ENCODE measurements at regions not wholly inside any gene's neighbourhood (a gene's known extent, or its start where the extent isn't known, plus 50 kb on each side); places are given as distances from the start of the nearest gene placed in this dataset.
"Not testable (repeated sequence)": the region's sequence is repeated elsewhere in the genome, so short reads cannot be mapped to it uniquely, and the experiment has no call there.

DNA sequence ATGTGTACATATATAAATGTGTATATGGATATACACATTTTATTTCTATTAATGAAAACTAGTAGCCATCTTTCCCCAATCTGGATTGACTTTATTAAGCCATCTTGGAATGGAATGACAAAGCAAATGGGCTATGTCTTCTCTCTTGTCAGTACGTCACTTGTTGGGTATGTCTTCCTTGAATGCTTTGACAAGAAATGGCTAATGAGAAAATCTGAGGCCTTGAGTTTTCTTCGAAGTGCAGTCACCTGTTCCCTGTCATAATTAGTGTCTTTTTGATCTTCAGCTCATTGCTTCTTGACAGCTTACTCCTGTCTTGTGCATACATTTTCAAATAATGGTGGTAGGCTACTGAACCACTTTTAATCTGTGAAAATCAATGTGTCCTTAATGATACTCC is 243.2 kb upstream of the RGMB start:
- TF ChIP-seq, protein P1, sequence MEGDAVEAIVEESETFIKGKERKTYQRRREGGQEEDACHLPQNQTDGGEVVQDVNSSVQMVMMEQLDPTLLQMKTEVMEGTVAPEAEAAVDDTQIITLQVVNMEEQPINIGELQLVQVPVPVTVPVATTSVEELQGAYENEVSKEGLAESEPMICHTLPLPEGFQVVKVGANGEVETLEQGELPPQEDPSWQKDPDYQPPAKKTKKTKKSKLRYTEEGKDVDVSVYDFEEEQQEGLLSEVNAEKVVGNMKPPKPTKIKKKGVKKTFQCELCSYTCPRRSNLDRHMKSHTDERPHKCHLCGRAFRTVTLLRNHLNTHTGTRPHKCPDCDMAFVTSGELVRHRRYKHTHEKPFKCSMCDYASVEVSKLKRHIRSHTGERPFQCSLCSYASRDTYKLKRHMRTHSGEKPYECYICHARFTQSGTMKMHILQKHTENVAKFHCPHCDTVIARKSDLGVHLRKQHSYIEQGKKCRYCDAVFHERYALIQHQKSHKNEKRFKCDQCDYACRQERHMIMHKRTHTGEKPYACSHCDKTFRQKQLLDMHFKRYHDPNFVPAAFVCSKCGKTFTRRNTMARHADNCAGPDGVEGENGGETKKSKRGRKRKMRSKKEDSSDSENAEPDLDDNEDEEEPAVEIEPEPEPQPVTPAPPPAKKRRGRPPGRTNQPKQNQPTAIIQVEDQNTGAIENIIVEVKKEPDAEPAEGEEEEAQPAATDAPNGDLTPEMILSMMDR (conservative IDR thresholded peaks at IDR 0.05), result no peak

DNA sequence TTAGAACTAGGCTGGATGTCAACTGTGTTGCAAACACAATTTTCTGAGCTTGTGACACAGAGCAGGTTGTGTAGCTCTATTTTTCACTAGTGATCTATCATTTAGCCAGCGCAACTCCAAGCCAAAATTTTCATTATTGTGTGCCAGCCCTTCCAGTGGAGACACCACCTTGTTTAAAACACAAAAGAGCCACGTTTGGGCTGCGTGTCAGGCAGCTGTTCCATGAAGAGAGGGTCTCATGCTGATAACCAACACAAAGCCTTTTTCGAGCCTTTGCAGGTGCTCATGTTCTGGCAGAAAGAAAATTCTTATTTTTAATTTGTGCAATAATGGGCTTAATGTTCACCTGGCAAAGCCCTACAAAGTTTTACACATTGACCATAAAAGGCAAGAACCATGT is 237.6 kb upstream of the RGMB start:
- Mint-ChIP-seq H3K4me3 (no peak overlapping the region), H3K27me3 (peaks cover 2% of the 10 kb centered on the region), H3K9me3 (no peaks in the 10 kb centered on the region), H3K36me3 (no peaks in the 10 kb centered on the region), H3K4me1 (ENCODE audit: unreplicated experiment) (no peaks in the 10 kb centered on the region), H3K27ac (no peak overlapping the region)
- TF ChIP-seq, protein P1 (conservative IDR thresholded peaks at IDR 0.05), result no peak
- no peak for DNase-seq (ENCODE audit: extremely low spot score, unreplicated experiment)

More for the DNA sequence above, 243.2 kb upstream of the RGMB start:
- Mint-ChIP-seq H3K4me1 (ENCODE audit: unreplicated experiment) (no peaks in the 10 kb centered on the region), H3K4me3 (no peak overlapping the region), H3K27ac (no peak overlapping the region), H3K9me3 (no peaks in the 10 kb centered on the region), H3K27me3 (no peaks in the 10 kb centered on the region), H3K36me3 (no peaks in the 10 kb centered on the region)
- no peak for DNase-seq (ENCODE audit: extremely low spot score, unreplicated experiment)

DNA sequence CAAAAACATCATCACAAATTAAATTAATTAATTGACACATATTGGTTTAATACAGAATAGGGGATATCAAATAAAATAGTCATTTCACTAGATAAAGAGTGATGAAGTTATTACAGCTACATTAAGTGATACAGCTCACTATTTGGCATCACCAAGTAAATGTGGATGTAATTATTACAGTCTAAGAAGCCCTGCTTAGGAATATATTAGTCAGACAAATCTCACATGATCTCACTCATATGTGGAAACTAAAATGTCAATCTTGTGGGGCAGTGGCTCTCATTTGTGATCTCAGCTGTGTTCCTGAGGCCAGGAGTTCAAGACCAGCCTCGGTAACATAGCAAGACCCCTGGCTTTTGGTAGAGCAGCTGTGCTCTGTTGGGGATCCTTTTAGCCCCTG is 233.4 kb upstream of the RGMB start:
- Mint-ChIP-seq H3K27ac (no peak overlapping the region), H3K9me3 (no peaks in the 10 kb centered on the region), H3K36me3 (no peaks in the 10 kb centered on the region)

DNA sequence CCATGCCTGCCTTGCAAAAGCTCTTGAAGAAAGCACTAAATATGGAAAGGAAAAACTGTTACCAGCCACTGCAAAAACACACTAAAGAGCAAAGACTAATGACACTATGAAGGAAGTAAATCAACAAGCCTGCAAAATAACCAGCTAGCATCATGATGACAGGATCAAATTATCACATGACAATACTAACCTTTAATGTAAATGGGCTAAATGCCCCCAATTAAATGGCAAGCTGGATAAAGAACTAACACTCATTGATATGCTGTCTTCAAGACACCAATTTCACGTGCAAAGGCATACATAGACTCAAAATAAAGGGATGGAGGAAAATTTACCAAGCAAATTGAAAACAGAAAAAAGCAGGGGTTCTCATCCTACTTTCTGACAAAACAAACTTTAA is 231.8 kb upstream of the RGMB start:
- H3K36me3 Mint-ChIP-seq, result no peaks in the 10 kb centered on the region

More for the DNA sequence above, 233.4 kb upstream of the RGMB start:
- TF ChIP-seq, protein P1 (conservative IDR thresholded peaks at IDR 0.05), result no peak
- no peak overlapping the region for H3K4me3 Mint-ChIP-seq
- H3K4me1 Mint-ChIP-seq (ENCODE audit: unreplicated experiment), result no peaks in the 10 kb centered on the region
- no peak for DNase-seq (ENCODE audit: extremely low spot score, unreplicated experiment)
- H3K27me3 Mint-ChIP-seq, result peaks cover 2% of the 10 kb centered on the region

DNA sequence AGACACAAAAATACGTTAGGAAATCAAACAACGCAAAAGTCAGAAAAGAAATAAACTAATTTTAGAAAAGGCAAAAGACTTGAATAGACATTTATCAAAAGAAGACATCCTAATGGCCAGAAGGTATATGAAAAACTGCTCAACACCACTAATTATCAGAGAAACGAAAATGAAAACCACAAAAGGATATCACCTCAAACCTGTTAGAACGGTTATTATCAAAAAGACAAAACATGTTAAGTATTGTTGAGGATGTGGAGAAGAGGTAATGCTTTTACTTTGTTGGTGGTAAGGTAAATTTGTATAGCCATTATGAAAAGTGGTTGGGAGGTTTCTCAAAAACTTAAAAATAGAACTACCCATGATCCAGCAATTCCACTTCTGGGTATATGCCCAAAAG is 230.0 kb upstream of the RGMB start:
- H3K27me3 Mint-ChIP-seq, result no peaks in the 10 kb centered on the region
- DNase-seq (ENCODE audit: extremely low spot score, unreplicated experiment), result no peak
- no peaks in the 10 kb centered on the region for H3K36me3 Mint-ChIP-seq
- H3K4me1 Mint-ChIP-seq (ENCODE audit: unreplicated experiment), result no peaks in the 10 kb centered on the region
- TF ChIP-seq, protein P1 (conservative IDR thresholded peaks at IDR 0.05), result no peak
- H3K9me3 Mint-ChIP-seq, result no peaks in the 10 kb centered on the region
- no peak overlapping the region for H3K27ac Mint-ChIP-seq
- H3K4me3 Mint-ChIP-seq, result no peak overlapping the region

More for the DNA sequence above, 231.8 kb upstream of the RGMB start:
- TF ChIP-seq, protein P1 (conservative IDR thresholded peaks at IDR 0.05), result no peak
- DNase-seq (ENCODE audit: extremely low spot score, unreplicated experiment), result no peak
- Mint-ChIP-seq H3K4me3 (no peak overlapping the region), H3K9me3 (no peaks in the 10 kb centered on the region), H3K27me3 (peaks cover 2% of the 10 kb centered on the region), H3K27ac (no peak overlapping the region), H3K4me1 (ENCODE audit: unreplicated experiment) (no peaks in the 10 kb centered on the region)

DNA sequence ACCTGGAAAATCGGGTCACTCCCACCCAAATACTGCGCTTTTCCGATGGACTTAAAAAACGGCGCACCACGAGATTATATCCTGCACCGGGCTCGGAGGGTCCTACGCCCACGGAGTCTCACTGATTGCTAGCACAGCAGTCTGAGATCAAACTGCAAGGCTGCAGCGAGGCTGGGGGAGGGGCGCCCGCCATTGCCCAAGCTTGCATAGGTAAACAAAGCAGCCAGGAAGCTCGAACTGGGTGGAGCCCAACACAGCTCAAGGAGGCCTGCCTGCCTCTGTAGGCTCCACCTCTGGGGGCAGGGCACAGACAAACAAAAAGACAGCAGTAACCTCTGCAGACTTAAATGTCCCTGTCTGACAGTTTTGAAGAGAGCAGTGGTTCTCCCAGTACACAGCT is 226.5 kb upstream of the RGMB start:
- H3K9me3 Mint-ChIP-seq; H3K36me3 Mint-ChIP-seq; H3K27ac Mint-ChIP-seq; DNase-seq (ENCODE audit: extremely low spot score, unreplicated experiment); H3K4me3 Mint-ChIP-seq; H3K27me3 Mint-ChIP-seq; H3K4me1 Mint-ChIP-seq (ENCODE audit: unreplicated experiment): not testable (repeated sequence)
